ENCODE measurements at regions not wholly inside any gene's neighbourhood (a gene's known extent, or its start where the extent isn't known, plus 50 kb on each side); places are given as distances from the start of the nearest gene placed in this dataset.

GRCh38 chr20:56179051-56179450, 69.5 kb upstream of the MC3R start:
- intact Hi-C loops (cut with DNase I; ENCODE audit: low total_unique reads) = no loop called here
- no peak overlapping the region for H3K4me3 ChIP-seq
- no peaks in the 10 kb centered on the region for H3K27me3 ChIP-seq
- H3K36me3 ChIP-seq (ENCODE audit: low read depth, missing control alignments) = no peaks in the 10 kb centered on the region
- no peaks in the 10 kb centered on the region for H3K4me1 ChIP-seq
- TF ChIP-seq POLR2A (IDR thresholded peaks at IDR 0.05) = no peak
- H3K9me3 ChIP-seq = no peaks in the 10 kb centered on the region
- no peak for DNase-seq
- H3K27ac ChIP-seq = no peak overlapping the region
- WGBS, 2 donors = 70 to 73% methylated on average over 4 of the region's 4 CpGs

DNA sequence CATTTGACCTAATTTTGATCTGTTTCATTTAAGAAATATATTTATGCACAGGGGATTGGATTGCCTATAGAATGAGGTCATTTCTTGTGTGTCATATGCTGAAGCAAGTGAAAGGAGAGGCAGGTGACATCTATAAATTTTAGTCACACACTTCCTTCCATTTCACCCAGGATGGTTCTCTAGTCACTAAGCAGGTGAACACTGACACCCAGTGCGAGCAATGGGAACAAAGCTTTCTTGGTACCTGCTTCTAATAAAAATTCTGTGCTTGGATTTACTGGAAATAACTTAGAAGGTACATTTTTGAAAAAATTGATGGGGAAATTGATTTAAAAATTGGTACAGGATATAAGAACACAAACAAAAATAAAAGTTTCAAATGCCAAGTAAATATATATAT, 66.9 kb upstream of the MC3R start:
- H3K27me3 ChIP-seq = no peaks in the 10 kb centered on the region
- no peaks in the 10 kb centered on the region for H3K4me1 ChIP-seq
- no peak for TF ChIP-seq POLR2A (IDR thresholded peaks at IDR 0.05)
- TF ChIP-seq CTCF (IDR thresholded peaks at IDR 0.05) = no peak
- H3K4me3 ChIP-seq = no peak overlapping the region
- H3K36me3 ChIP-seq (ENCODE audit: low read depth, missing control alignments) = no peaks in the 10 kb centered on the region
- intact Hi-C loops (cut with DNase I; ENCODE audit: low total_unique reads) = no loop called here
- no peak overlapping the region for H3K27ac ChIP-seq
- no peaks in the 10 kb centered on the region for H3K9me3 ChIP-seq
- WGBS, 2 donors = 82 to 86% methylated on average over 1 of the region's 1 CpG
- DNase-seq = no peak

GRCh38 chr20:56187534-56188165, 60.9 kb upstream of the MC3R start:
- TF ChIP-seq POLR2A (IDR thresholded peaks at IDR 0.05) (no peak), CTCF (IDR thresholded peaks at IDR 0.05) (peak in 1 of 3 experiments; percentile 13)
- Histone ChIP-seq H3K27me3 (no peaks in the 10 kb centered on the region), H3K4me1 (no peaks in the 10 kb centered on the region), H3K9me3 (no peaks in the 10 kb centered on the region), H3K27ac (no peak overlapping the region), H3K36me3 (ENCODE audit: low read depth, missing control alignments) (no peaks in the 10 kb centered on the region), H3K4me3 (no peak overlapping the region)
- intact Hi-C loops (cut with DNase I; ENCODE audit: low total_unique reads) = no loop called here
- 25 to 29% methylated on average over 6 to 7 of the region's 7 CpGs for WGBS, 2 donors
- DNase-seq = peak; percentile 32

DNA sequence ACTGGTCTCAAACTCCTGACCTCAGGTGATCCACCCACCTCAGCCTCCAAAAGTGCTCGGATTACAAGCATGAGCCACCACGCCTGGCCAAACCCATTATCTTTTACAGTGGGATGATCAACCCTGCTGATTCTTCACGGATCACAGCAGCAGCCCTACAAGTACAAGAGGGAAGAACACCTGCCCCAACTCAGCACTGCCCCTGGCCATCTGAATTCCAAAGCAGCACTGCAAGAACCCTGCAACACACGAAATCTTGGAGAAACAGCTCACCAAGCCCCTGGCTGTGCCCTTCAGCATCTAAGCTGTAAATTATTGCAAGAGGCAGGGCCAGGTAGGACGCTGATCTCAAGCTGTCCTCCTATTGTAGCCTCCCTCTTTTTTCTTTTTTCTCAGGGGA, 54.5 kb upstream of the MC3R start:
- H3K27ac ChIP-seq = no peak overlapping the region
- H3K4me1 ChIP-seq = no peaks in the 10 kb centered on the region
- DNase-seq = no peak
- H3K4me3 ChIP-seq = no peak overlapping the region
- no peaks in the 10 kb centered on the region for H3K27me3 ChIP-seq
- no peaks in the 10 kb centered on the region for H3K9me3 ChIP-seq
- 58 to 67% methylated on average over 3 to 5 of the region's 5 CpGs for WGBS, 2 donors
- intact Hi-C loops (cut with DNase I; ENCODE audit: low total_unique reads) = no loop called here
- H3K36me3 ChIP-seq (ENCODE audit: low read depth, missing control alignments) = no peaks in the 10 kb centered on the region
- TF ChIP-seq POLR2A (IDR thresholded peaks at IDR 0.05) (no peak), CTCF (IDR thresholded peaks at IDR 0.05) (no peak)

DNA sequence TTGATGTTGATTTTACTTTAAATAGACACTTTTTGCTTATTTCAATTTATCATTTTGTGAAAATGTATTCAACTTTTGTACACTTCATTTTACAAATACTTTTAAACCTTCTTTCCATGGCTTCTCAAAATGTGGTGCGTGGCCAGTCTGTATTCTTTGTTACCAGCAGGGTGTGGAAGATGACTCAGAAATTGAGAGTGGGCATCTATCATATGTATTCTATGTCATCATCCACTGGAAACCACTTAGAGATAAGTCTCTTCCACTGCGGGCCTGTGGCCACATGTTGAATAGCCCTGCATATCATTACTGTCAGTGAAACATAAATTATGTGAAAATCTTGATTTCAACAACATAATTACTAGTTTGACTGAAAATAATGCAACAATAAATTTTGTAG, 52.6 kb upstream of the MC3R start:
- WGBS, 2 donors = 59 to 68% methylated on average over 2 of the region's 2 CpGs
- no peak for TF ChIP-seq POLR2A (IDR thresholded peaks at IDR 0.05)
- no peak for TF ChIP-seq CTCF (IDR thresholded peaks at IDR 0.05)
- no peak for DNase-seq
- H3K9me3 ChIP-seq = no peaks in the 10 kb centered on the region
- H3K4me1 ChIP-seq = no peaks in the 10 kb centered on the region
- no peak overlapping the region for H3K4me3 ChIP-seq
- H3K27ac ChIP-seq = no peak overlapping the region
- H3K27me3 ChIP-seq = no peaks in the 10 kb centered on the region
- no peaks in the 10 kb centered on the region for H3K36me3 ChIP-seq (ENCODE audit: low read depth, missing control alignments)
- intact Hi-C loops (cut with DNase I; ENCODE audit: low total_unique reads) = no loop called here
